Fibroblast of the aortic adventitia (primary cell): ENCODE measurements at regions not wholly inside any gene's neighbourhood (a gene's known extent, or its start where the extent isn't known, plus 50 kb on each side); places are given as distances from the start of the nearest gene placed in this dataset.

Source experiments
- DNase-seq: peaks from one replicate; pipeline ENCODE4 v3.0.0-alpha.2; 2010; ENCODE audit warnings: low read depth
- H3K4me3 ChIP-seq: 2 replicates; pipeline ENCODE4 v1.5.1; 2011; ENCODE audit warnings: low read depth, mild to moderate bottlenecking, control low read depth, low read length, moderate library complexity
- CTCF ChIP-seq: IDR thresholded peaks from 2 replicates; pipeline ENCODE4 v1.5.1; 2011; ENCODE audit warnings: mild to moderate bottlenecking, low read length, control low read depth, inconsistent platforms; ENCODE audit not compliant: insufficient read depth

- no peak overlapping the region for H3K4me3 ChIP-seq
- no peak for DNase-seq
- no peak for TF ChIP-seq CTCF
Observed at GRCh38 chr4:123305736-123306135, 90.9 kb upstream of the SPRY1 start.

- DNase-seq = no peak
- no peak overlapping the region for H3K4me3 ChIP-seq
- no peak for TF ChIP-seq CTCF
Observed at GRCh38 chr4:123306769-123307168, 89.8 kb upstream of the SPRY1 start.

- no peak overlapping the region for H3K4me3 ChIP-seq
- no peak for TF ChIP-seq CTCF
- DNase-seq = no peak
Observed at GRCh38 chr4:123308667-123309066, 87.9 kb upstream of the SPRY1 start.

GRCh38 chr4:123312116-123312515 is 84.5 kb upstream of the SPRY1 start:
- no peak for DNase-seq

GRCh38 chr4:123312951-123313592 is 83.5 kb upstream of the SPRY1 start:
- H3K4me3 ChIP-seq = no peak overlapping the region
- no peak for TF ChIP-seq CTCF
- DNase-seq = no peak

More at GRCh38 chr4:123312116-123312515, 84.5 kb upstream of the SPRY1 start:
- no peak for TF ChIP-seq CTCF
- H3K4me3 ChIP-seq = no peak overlapping the region

GRCh38 chr4:123315617-123316016 is 81.0 kb upstream of the SPRY1 start:
- H3K4me3 ChIP-seq = no peak overlapping the region
- DNase-seq = no peak
- TF ChIP-seq CTCF = no peak

- H3K4me3 ChIP-seq = no peak overlapping the region
- TF ChIP-seq CTCF = no peak
- no peak for DNase-seq
Observed at GRCh38 chr4:123317211-123317610, 79.4 kb upstream of the SPRY1 start.
